H9 (cell line): ENCODE measurements at regions not wholly inside any gene's neighbourhood (a gene's known extent, or its start where the extent isn't known, plus 50 kb on each side); places are given as distances from the start of the nearest gene placed in this dataset.

Experiments used
- DNase-seq: peaks from one replicate; pipeline ENCODE4 v3.0.0-alpha.2; 2017
- H2AFZ ChIP-seq: one replicate; pipeline ENCODE4 v1.6.1; 2013; ENCODE audit warnings: mild to moderate bottlenecking, low read length, control low read depth, moderate library complexity
- H2AK5ac ChIP-seq: 2 replicates; pipeline ENCODE4 v1.6.1; 2013; ENCODE audit warnings: low read length, control low read depth, mixed read lengths; ENCODE audit not compliant: insufficient read length
- H2BK120ac ChIP-seq: one replicate; pipeline ENCODE4 v1.6.1; 2013; ENCODE audit warnings: low read depth, mild to moderate bottlenecking, low read length, control low read depth, inconsistent platforms; ENCODE audit not compliant: poor library complexity, severe bottlenecking
- H2BK12ac ChIP-seq: 2 replicates; pipeline ENCODE4 v1.6.1; 2013; ENCODE audit warnings: low read length, control low read depth, mixed read lengths, low read depth; ENCODE audit not compliant: insufficient read length
- H2BK15ac ChIP-seq: 2 replicates; pipeline ENCODE4 v1.6.1; 2013; ENCODE audit warnings: low read depth, low read length, control low read depth
- H2BK20ac ChIP-seq: one replicate; pipeline ENCODE4 v1.6.1; 2013; ENCODE audit warnings: low read depth, mild to moderate bottlenecking, low read length, control low read depth, inconsistent platforms; ENCODE audit not compliant: poor library complexity, severe bottlenecking
- H2BK5ac ChIP-seq: 2 replicates; pipeline ENCODE4 v1.6.1; 2013; ENCODE audit warnings: low read length, control low read depth, mixed read lengths; ENCODE audit not compliant: insufficient read length
- H3K14ac ChIP-seq: 2 replicates; pipeline ENCODE4 v1.6.1; 2013; ENCODE audit warnings: low read length, control low read depth; ENCODE audit not compliant: insufficient read depth
- H3K18ac ChIP-seq: 2 replicates; pipeline ENCODE4 v1.6.1; 2013; ENCODE audit warnings: low read depth, mild to moderate bottlenecking, mixed read lengths, low read length, control low read depth; ENCODE audit not compliant: insufficient read length
- H3K23ac ChIP-seq: 2 replicates; pipeline ENCODE4 v1.6.1; 2013; ENCODE audit warnings: low read length, control low read depth, mixed read lengths, low read depth; ENCODE audit not compliant: insufficient read length
- H3K23me2 ChIP-seq: 2 replicates; pipeline ENCODE4 v1.6.1; 2013; ENCODE audit warnings: low read depth, mild to moderate bottlenecking, mixed read lengths, low read length, control low read depth; ENCODE audit not compliant: insufficient read length, poor library complexity, severe bottlenecking
- H3K27ac ChIP-seq: 2 replicates; pipeline ENCODE4 v1.5.1; 2013; ENCODE audit warnings: low read length, control low read depth, mixed read lengths, low read depth; ENCODE audit not compliant: insufficient read length
- H3K27me3 ChIP-seq: 2 replicates; pipeline ENCODE4 v1.6.1; 2013; ENCODE audit warnings: low read length, control low read depth, inconsistent platforms; ENCODE audit not compliant: insufficient read depth
- H3K4ac ChIP-seq: 2 replicates; pipeline ENCODE4 v1.6.1; 2013; ENCODE audit warnings: low read depth, mild to moderate bottlenecking, control low read depth, inconsistent platforms, low read length, moderate library complexity
- H3K4me1 ChIP-seq: 2 replicates; pipeline ENCODE4 v1.6.1; 2013; ENCODE audit warnings: low read length, control low read depth, inconsistent platforms; ENCODE audit not compliant: insufficient read depth
- H3K4me2 ChIP-seq: 2 replicates; pipeline ENCODE4 v1.6.1; 2013; ENCODE audit warnings: low read length, control low read depth, mixed read lengths; ENCODE audit not compliant: insufficient read length, insufficient read depth
- H3K56ac ChIP-seq: 2 replicates; pipeline ENCODE4 v1.6.1; 2013; ENCODE audit warnings: low read depth, mild to moderate bottlenecking, mixed read lengths, low read length, control low read depth; ENCODE audit not compliant: insufficient read length
- H3K79me1 ChIP-seq: 2 replicates; pipeline ENCODE4 v1.6.1; 2013; ENCODE audit warnings: low read depth, mild to moderate bottlenecking, moderate library complexity, low read length, control low read depth, inconsistent platforms; ENCODE audit not compliant: insufficient read depth, poor library complexity, severe bottlenecking
- H3K79me2 ChIP-seq: 2 replicates; pipeline ENCODE4 v1.6.1; 2013; ENCODE audit warnings: low read length, control low read depth, inconsistent platforms; ENCODE audit not compliant: insufficient read depth
- H3K9ac ChIP-seq: 2 replicates; pipeline ENCODE4 v1.6.1; 2013; ENCODE audit warnings: low read length, control low read depth, mixed read lengths; ENCODE audit not compliant: insufficient read length; ENCODE audit errors: extremely low read depth
- H3K9me3 ChIP-seq: one replicate; pipeline ENCODE4 v1.6.1; 2013; ENCODE audit warnings: low read depth, low read length, inconsistent platforms; ENCODE audit not compliant: control insufficient read depth
- H3T11ph ChIP-seq: one replicate; pipeline ENCODE4 v1.6.1; 2013; ENCODE audit warnings: mild to moderate bottlenecking, low read length, control low read depth, inconsistent platforms
- H4K20me1 ChIP-seq: one replicate; pipeline ENCODE4 v1.6.1; 2013; ENCODE audit not compliant: control insufficient read depth, insufficient read length, insufficient read depth
- H4K5ac ChIP-seq: 2 replicates; pipeline ENCODE4 v1.6.1; 2013; ENCODE audit warnings: low read depth, mild to moderate bottlenecking, mixed read lengths, low read length, control low read depth; ENCODE audit not compliant: insufficient read length
- H4K8ac ChIP-seq: replicated peaks from 2 replicates; pipeline ENCODE4 v1.6.1; 2013; ENCODE audit warnings: low read length, control low read depth, mixed read lengths, low read depth; ENCODE audit not compliant: insufficient read length
- H4K91ac ChIP-seq: 2 replicates; pipeline ENCODE4 v1.6.1; 2013; ENCODE audit warnings: low read depth, mild to moderate bottlenecking, moderate library complexity, mixed read lengths, low read length, control low read depth; ENCODE audit not compliant: insufficient read length
- H3K27ac Mint-ChIP-seq, 3 experiments: 2 replicates in 2 of 3; 3 replicates in 1 of 3; pipeline ENCODE4 v1.8.0; 2020 to 2021; ENCODE audit warnings: mixed read lengths in 3 of 3, mild to moderate bottlenecking in 1 of 3, moderate library complexity in 1 of 3
- H3K27me3 Mint-ChIP-seq: 2 replicates; pipeline ENCODE4 v1.8.0; 2021; ENCODE audit warnings: low read depth, mild to moderate bottlenecking, moderate library complexity, mixed read lengths
- H3K36me3 Mint-ChIP-seq, 3 experiments: 2 replicates in 2 of 3; 3 replicates in 1 of 3; pipeline ENCODE4 v1.8.0; 2020 to 2021; ENCODE audit warnings: low read depth in 3 of 3, mixed read lengths in 3 of 3; ENCODE audit not compliant: insufficient read depth in 1 of 3
- H3K4me1 Mint-ChIP-seq, 2 experiments: 2 replicates each; pipeline ENCODE4 v1.8.0; 2020; ENCODE audit warnings: mixed read lengths in 2 of 2
- H3K4me3 Mint-ChIP-seq, 2 experiments: 2 replicates in 1 of 2; 3 replicates in 1 of 2; pipeline ENCODE4 v1.8.0; 2020 to 2021; ENCODE audit warnings: mild to moderate bottlenecking in 2 of 2, mixed read lengths in 2 of 2, moderate library complexity in 1 of 2
- H3K9me3 Mint-ChIP-seq, 2 experiments: 2 replicates in 1 of 2; 3 replicates in 1 of 2; pipeline ENCODE4 v1.8.0; 2020; ENCODE audit warnings: mild to moderate bottlenecking in 2 of 2, mixed read lengths in 2 of 2, moderate library complexity in 1 of 2
- WGBS: extraction: QIAGEN DNeasy Blood & Tissue Kit; methylation state at CpG from one replicate; pipeline ENCODE4 v1.1.7; 2013; ENCODE audit warnings: missing lambda C conversion rate, low lambda C conversion rate, mixed read lengths; ENCODE audit not compliant: insufficient read length; ENCODE audit errors: extremely low coverage; 5-methylcytosine and 5-hydroxymethylcytosine counted together
- TF ChIP-seq, protein P1 (sequence below): fragments of 200-600 bp; sonication (generic); conservative IDR thresholded peaks from 3 replicates; pipeline ENCODE4 v1.8.0; 2021; ENCODE audit warnings: antibody characterized with exemption, mild to moderate bottlenecking

DNA sequence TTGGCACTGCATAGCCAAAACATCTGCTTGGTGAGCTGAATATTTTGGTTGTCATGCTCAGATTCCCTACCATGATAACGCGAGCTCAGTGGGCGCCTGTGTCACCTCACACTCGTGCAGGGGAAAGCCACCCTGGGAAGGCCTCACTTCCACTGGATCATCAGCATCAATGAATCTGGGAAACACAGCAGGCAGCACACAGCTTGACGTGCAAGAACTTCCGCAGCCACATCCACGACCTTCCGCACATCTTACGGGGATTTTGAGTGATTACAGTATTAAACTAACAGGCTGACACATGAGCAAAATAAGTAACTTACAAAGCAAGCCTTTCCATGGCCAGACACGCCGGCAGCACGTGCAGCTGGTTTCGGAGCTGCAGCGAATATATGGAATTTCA, 54.7 kb upstream of the FOXF1 start:
- DNase-seq: no peak
- Histone ChIP-seq H2BK15ac (no peak overlapping the region), H3K18ac (no peak overlapping the region), H4K91ac (no peak overlapping the region), H2AK5ac (no peak overlapping the region), H4K20me1 (no peaks in the 10 kb centered on the region), H3K4me2 (no peak overlapping the region), H3T11ph (no peak overlapping the region), H3K14ac (no peak overlapping the region), H4K8ac (no peak overlapping the region), H2BK120ac (no peak overlapping the region), H2BK20ac (no peak overlapping the region), H3K79me1 (no peaks in the 10 kb centered on the region), H3K27ac (no peak overlapping the region), H3K23ac (no peak overlapping the region), H2BK5ac (no peak overlapping the region), H2AFZ (no peak overlapping the region), H3K23me2 (no peaks in the 10 kb centered on the region), H3K4me1 (no peaks in the 10 kb centered on the region), H3K9ac (no peak overlapping the region), H3K4ac (no peak overlapping the region), H3K27me3 (no peaks in the 10 kb centered on the region), H3K79me2 (no peaks in the 10 kb centered on the region), H4K5ac (no peak overlapping the region), H3K56ac (no peak overlapping the region), H2BK12ac (no peak overlapping the region), H3K9me3 (no peaks in the 10 kb centered on the region)
- WGBS: no CpG with 5 or more reads among the region's 14 CpGs
- Mint-ChIP-seq H3K36me3 (no peaks in the 10 kb centered on the region), H3K9me3 (peaks cover 0 to 4% of the 10 kb centered on the region in 2 experiments; a peak in 1 of 5 replicates), H3K27ac (no peak overlapping the region), H3K27me3 (peaks cover 58% of the 10 kb centered on the region), H3K4me1 (no peaks in the 10 kb centered on the region), H3K4me3 (no peak overlapping the region)
- TF ChIP-seq, protein P1, sequence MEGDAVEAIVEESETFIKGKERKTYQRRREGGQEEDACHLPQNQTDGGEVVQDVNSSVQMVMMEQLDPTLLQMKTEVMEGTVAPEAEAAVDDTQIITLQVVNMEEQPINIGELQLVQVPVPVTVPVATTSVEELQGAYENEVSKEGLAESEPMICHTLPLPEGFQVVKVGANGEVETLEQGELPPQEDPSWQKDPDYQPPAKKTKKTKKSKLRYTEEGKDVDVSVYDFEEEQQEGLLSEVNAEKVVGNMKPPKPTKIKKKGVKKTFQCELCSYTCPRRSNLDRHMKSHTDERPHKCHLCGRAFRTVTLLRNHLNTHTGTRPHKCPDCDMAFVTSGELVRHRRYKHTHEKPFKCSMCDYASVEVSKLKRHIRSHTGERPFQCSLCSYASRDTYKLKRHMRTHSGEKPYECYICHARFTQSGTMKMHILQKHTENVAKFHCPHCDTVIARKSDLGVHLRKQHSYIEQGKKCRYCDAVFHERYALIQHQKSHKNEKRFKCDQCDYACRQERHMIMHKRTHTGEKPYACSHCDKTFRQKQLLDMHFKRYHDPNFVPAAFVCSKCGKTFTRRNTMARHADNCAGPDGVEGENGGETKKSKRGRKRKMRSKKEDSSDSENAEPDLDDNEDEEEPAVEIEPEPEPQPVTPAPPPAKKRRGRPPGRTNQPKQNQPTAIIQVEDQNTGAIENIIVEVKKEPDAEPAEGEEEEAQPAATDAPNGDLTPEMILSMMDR: no peak
